Colon (tissue), 2 donors: ENCODE measurements at regions not wholly inside any gene's neighbourhood (a gene's known extent, or its start where the extent isn't known, plus 50 kb on each side); places are given as distances from the start of the nearest gene placed in this dataset.

Source experiments
- FAIRE-seq: peaks from 2 replicates; lab custom pipeline; 2012; peaks lifted over from hg19 to GRCh38; lab: Jason Lieb, UNC
- donor health status: control.
- donor health status: control.

DNA sequence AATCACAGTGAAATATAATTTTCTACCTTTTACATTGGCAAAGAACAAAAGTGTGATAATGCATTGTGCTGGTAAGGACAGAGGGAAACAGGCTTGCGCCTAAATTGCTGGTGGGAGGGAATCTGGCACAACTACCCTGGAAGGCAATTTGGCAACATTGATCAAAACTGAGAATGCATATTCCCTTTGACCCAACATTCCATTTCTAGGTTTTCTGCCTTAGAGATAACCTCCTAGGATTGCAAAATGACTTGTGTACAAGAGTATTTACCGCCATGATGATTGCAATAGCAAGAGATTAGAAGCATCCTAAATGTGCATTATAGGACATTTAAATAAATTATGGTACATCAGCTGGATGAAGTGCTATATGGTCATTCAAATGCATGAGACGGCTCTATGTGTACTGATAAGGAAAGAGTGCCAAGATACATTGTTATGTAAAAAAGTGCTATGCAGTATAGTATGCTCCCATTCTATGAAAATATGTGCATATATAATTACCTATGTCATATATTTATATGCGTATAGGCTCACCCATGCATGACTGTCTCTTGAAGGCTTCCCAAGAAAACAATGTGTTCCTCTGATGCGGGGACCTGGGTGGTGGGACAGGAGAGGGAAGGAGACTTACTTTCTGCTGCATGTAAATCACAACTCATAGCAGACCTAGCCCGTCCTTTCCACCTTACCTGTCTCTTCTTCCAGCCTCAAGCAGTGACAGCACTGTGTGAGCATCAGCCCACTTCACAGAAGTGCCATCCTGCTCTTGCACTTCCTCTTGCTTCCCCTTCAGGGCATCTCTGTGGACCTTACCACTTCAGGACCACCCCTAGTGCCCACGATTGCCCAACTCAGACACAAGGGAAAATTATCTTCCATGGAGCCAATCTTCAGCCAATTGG, 249.9 kb upstream of the TLE3 start:
- no peak for FAIRE-seq

DNA sequence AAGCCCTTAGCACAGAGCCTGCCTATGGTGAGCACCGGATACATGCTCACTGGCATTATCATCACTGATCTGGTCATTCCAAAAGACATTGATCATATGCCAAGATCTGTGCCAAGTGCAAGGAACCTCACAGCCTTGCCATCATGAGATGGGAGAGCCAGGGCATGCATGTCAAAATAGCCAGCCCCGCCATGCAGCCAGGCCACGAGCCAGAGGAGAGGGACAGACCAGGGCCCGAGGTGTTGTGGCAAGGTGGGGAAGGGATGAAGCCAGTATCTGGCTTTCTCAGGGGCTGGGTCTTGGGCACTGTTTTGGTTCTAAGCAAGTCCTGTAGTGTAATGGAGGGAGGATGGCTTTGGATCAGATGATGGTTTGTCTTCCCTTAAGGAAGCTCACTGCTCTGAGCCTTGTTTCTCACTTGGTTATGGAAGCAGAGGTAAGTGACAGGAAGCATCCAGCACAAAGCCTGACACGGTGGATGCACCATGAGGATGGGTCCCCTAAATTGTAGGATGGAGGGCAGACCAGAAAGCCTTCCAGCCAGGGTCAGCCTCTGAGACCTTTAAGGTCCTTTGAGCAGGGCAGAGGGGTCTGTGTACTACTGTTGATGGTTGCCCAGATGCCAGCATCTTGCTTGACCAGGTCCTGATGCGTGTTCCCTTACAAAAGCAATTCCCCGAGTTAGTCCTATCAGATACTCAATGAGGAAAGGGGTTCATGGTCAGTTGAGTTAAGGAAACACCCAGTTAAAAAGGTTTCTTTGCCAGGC, 247.7 kb upstream of the TLE3 start:
- FAIRE-seq = no peak

DNA sequence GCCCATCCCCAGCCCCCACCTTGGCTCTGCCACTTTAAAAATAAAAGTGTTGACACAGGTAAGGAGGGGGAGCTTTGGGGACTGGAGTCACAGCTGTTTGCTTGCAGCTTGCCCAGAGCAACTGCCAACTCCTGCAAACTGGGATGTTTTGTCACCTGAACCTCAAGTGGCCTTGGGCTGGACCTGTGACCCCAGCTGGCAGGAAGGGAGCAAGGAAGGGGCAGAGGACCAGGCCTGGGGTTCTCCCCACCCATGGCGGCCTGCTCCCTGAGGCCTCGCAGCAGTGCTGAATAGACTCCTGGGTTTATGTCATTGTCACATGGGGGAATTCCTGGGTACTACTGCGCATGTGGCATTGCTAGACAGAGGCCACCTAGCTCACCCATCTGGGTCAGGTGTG, 246.9 kb upstream of the TLE3 start:
- FAIRE-seq = no peak

DNA sequence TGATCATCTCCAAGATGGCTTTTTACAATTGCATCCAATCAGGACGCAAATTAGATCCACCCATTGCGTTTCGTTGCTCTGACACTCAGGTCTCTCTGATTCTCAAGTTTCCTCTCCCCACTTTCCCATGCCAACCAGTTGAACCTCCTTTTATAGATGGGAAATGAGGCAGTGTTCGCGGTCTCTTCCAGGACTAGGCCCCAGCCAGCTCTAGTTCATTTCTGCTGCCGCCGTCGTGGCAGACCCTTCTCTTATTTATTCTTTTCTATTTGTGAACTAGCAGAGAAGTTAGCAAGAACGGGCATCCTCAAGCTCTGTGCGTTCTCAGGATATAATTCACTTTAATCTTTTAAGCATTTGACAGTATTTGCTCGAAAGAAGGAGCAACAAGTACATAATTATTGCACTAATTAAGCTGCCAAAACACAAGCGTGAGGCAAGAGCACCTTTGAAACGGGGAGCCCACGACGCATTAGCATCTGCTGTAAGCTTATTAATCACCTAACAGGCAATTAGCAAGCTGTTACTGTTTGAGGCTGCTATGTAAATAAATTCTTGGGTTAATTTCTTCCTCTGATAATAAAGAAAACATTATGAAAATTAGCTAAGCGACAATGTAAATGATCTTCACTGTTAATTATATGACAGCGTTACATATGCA, 246.4 kb upstream of the TLE3 start:
- FAIRE-seq = no peak

DNA sequence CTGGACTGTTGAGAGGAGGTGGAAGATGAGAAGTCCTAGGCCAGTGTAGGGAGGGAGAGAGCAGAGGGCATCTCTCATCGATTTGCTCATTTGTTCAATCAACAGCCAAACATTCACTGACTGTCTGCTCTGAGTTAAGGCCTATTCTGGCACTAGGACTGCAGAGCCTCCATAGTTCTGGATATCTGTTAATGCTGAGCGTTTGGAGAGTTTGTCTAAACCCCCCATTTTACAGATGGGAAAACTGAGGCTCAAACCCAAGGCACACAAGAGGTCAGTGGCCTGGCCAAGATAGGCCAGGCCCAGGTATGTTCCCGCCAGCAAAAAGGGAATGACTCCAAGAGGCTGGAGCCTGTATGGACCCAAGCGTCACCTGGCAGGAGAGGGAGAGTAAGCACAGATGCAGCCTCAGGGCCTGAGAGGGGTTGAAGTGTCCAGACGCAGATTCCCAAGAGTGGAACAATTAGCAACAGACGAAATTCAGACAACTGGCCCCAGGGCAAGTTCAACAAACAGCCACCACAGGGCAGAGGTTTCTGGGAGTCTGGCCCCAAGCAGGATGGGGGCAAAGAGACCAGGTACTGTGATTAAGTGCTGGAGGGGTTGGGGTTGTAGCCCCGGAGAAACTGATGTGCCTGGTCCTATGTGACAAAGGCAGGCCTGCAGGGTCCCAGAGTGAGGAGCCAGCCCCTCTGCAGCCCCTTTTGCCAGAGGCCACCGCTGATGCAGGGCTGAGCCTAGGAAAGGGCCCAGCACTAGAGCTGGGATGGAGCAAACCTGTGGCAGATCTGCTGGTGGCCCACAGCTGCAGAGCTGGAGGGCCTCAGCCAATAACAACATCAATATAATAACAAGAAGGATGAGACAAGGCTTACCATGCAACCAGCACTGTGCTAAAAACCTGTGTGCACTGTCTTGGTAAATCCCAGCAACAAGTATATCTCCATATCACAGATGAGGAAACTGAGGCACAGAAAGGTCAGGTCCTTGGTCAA, 245.1 kb upstream of the TLE3 start:
- no peak for FAIRE-seq

DNA sequence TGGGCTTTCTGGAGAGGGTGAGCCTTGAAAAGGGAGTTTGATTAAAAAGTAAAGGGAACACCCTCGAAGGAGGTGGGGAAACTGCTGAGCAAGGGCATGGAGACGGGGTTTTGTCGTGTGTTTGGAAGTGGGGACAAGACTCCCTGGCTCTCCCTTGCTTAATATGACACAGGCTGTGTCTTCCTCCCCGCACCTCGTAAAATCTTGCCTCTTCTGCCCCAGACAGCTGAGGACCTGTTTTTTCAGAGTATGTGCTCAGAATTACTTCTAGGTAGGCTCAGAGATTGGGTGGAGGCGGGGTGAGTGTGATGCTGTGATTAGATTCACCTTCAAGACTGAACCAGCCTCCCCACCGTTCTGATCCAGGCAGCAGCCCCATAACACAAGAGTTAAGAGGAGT, 244.4 kb upstream of the TLE3 start:
- no peak for FAIRE-seq

DNA sequence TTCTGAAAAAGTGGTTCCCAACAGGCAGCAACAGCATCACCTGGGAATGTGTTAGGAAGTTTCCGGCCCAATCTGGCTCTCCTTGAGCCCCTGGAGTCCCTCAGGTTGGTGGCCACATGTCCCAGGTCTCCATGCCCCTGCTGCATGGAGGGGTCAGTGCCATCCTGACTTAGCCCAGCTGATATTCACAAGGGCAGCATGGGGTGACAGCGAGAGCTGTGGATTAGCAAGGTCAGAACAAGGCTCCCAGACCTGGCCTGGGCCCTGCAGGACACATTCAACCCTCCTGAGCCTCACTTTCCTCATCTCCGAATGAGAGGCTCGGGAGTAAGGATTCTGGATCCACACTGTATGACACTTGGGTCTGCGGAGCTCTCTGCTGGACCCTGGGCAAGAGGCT, 243.8 kb upstream of the TLE3 start:
- FAIRE-seq = no peak

DNA sequence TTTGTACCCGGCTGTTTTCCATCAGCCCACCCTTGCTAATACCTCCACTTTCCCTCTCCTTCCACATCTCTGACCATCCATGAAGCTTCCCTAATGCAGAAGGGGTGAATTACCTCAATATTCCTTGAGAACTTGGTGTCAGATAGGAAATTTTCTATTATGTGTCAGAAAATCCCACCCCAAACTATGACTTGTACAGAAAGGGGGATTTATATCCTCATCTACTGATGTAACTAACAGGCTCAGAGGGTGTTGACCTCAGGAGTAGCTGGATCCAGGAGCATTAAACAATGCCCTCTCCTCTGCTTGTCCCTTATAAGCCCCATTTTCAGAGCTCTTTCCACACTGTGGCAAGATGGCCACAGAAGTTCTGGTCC, 242.8 kb upstream of the TLE3 start:
- no peak for FAIRE-seq

DNA sequence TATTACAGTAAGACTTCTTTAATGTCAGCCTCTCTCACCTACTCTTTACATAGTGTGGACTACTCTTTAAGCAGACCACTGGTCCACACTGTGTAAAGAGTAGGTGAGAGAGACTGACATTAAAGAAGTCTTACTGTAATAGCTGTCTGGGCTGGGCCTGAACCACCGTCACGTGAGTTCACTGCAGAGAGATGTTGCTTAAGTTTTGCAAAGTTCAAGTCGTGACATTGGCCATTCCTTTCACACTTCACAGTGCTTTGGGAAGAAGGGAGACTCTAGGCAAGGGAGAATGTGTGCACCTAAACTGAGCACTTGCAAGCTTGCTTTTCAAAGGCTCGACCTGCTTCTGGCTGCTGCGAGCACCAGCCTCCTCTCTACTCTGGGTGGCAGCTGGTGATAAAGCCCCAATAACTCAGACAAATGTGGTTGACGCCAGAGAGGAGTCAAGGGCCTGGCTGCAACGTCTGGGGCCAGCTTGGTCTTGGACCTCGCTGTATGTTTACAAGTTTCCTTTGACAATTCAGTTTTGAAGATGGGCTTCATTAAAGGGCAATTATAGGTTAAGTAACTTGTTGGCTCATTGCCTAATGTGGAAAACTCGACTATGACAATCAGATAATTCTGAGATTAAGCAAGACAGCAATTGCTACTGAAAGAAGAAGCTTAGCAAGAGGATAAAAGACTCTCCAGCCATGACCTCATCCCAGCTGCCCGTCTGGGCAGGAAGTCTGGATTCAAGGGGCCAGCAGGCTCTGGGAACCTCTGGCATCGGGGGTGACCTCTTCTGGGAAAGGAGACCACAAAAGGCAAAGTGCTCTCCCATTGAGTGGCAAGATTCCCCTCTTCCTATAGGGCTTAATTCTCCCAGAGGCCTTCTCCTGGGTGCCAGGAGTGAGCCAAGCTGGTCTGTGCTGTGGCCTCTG, 242.1 kb upstream of the TLE3 start:
- FAIRE-seq = no peak

DNA sequence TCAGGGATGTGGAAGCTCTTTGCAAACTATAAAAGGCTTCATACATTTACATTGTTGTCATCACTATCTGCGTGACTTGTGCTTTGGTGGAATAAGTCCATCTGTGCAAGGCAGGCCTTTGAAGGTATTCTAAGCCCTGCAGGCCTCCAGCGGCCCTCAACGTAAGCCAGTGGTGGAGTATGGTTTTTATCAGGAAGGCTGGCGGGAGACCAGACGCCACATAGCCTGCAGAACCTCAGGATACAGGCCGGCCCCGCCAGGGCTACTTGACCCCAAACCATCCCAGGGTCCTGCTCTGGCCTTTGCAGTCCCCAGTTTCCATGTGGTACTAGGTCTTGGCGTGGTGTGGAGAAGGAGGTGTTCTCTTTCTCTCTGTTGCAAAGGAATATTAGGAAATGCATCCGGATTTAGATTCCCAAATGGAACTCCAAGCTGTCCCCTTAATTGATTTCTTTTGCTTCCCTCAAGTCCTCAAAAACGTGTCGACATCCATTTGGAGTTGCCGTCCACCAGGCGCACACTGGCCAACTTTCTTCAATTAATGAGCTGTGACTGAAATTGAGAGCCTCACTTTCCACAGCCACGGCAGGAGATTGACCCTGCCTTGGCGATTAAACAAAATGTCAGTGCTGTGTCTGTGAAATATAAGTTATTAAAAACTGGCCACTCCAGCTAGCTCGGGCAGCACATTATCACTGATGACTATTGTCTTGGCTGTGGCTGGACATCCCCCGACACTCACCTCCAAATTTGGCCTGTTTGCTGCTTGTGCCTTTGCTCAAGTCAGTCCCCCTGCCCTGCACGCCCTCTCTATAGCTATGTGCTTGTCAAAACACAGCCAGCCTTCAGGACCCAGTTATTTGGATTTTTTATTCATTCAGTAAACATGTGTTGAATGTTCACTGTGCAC, 239.8 kb upstream of the TLE3 start:
- no peak for FAIRE-seq

DNA sequence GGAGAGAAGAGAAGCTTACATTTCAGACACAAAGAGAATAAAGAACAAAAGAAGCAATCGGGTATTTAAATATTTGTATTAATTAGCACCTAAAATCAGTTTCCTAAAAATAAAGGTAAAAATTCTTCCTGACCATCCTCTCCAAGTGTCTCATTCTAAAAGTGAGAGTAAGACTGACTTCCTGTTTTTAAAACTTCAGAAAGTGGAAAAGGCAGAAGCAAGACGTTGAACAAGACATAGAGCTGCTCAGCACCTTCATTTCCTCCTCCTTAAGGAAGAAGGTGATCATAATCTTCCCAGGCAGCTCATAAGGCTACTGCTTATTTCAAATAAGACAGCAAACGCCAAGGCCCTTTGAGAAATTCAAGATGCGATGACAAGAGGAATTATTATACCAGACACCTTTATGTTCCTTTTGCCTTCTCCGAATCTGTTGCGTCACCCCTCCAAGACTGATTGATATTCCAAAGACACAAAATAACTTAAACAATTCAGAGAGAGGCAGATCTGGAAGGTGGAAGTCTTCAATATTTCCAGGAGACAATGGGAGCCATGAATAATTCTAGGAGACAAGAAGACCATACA, 238.8 kb upstream of the TLE3 start:
- FAIRE-seq = no peak

DNA sequence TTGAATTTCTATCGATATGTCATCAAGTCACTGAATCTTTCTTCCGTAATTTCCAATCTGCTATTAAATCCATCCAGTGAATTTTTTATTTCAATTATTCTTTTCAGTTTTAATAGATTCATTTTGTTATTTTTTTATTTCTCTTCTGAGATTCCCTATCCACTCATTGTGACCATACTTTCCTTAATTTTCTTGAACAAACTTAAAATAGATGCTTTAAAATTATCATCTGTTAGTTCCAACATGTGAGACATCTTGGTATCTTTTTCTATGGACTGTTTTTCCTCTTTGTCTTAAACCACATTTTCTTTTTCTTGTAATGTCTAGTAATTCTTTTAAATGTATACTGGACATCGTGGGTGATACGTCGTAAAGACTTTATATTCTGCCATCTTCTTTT, 236.6 kb upstream of the TLE3 start:
- FAIRE-seq = no peak

DNA sequence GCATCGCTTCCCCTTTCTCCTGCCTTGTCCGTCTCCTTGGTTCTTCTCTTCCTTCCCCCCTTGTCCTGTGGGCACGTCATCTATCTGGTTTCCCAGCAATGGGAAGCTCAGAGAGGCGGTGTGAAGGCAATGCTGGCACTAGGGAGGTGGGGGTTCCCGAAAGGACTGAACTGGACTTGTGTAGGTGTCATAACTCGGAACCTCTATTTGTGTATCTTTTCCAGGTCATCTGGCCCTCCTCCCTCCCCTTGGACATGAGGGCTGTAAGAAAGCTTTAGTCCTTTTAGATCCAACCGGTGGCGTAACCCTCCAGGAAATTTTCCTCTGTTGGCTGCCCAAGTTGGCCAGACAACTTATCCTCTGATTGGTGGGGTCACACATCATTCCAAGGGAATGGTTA, 231.5 kb upstream of the TLE3 start:
- no peak for FAIRE-seq

DNA sequence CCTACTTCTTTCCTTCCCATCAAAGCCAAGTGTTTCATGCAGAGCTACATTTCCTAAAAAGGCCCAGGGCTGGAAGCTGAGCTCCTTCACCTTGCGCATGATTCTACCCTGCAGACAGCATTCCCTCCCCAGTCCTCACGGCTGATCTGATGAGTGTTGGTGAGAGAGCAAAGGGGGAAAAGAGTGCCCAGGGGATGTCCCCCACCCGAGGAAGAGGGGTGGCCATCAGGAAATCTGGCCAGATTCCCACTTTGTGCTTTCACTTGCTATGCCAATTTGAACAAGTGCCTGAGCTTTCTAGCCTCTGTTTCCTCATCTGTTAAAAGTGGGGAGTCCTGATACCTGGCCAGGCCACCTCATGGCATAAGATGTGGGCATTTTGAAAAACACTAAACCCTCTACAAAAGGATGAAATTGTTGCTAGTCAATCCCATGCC, 231.0 kb upstream of the TLE3 start:
- no peak for FAIRE-seq

DNA sequence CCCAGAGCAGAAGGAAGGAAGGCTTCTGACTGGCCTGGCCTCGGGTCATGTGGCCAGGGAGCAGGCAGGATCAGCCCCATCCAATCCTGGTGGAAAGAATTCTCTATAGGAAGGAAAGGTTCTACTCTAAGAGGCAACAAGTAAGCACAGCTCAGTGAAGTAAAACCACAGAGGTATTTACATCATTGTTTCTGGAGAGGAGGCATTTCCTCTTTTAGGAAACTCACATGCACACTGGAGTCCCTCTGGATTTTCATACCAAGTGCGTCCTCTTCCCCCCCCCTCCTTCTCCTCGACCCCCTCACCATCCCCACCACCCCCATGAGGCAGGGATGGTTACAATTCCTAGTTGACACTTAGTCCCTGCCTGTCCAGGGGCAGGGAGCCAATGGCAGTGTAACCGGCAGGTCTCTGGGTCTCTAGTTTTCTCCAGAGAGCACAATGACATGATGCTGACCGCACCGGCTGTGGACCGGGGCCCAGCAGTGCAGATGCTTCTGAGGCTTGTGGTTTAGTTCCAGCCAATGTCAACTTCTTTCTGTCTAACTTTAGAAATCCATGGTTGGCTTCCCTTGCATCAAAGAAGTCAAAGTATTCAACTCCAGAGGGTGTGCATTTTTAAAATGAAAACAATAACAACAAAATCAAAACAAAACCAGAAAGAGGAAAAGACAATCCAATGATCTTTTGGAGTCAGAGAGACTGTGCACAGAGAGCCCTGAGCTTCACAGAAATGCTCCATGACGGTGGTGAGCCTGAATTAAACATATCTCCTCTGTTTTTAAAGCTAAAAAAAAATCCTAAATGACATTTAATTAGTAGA, 230.3 kb upstream of the TLE3 start:
- FAIRE-seq = no peak

DNA sequence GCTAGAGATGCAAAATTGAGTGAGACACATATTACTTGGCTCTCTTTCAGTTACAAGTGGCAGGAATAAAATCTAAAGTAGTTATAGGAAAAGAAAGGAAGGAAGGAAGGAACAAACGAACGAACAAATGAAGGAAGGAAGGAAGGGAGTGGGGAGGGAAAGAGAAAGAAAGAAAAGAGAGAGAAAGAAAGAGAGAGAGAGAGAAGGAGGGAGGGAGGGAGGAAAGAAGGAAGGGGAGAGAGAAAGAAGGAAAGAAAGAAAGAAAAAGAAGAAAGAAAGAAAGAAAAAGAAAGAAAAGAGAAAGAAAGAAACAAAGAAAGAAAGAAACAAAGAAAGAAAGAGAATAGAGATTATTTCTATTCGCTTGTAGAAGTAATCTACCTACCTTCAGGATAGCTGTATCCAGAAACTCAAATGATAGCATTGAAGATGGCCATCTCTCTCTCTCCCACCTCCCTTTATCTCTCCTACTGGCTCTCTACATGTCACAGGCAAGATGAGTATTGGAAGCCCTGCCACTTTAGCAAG, 229.7 kb upstream of the TLE3 start:
- FAIRE-seq = no peak

DNA sequence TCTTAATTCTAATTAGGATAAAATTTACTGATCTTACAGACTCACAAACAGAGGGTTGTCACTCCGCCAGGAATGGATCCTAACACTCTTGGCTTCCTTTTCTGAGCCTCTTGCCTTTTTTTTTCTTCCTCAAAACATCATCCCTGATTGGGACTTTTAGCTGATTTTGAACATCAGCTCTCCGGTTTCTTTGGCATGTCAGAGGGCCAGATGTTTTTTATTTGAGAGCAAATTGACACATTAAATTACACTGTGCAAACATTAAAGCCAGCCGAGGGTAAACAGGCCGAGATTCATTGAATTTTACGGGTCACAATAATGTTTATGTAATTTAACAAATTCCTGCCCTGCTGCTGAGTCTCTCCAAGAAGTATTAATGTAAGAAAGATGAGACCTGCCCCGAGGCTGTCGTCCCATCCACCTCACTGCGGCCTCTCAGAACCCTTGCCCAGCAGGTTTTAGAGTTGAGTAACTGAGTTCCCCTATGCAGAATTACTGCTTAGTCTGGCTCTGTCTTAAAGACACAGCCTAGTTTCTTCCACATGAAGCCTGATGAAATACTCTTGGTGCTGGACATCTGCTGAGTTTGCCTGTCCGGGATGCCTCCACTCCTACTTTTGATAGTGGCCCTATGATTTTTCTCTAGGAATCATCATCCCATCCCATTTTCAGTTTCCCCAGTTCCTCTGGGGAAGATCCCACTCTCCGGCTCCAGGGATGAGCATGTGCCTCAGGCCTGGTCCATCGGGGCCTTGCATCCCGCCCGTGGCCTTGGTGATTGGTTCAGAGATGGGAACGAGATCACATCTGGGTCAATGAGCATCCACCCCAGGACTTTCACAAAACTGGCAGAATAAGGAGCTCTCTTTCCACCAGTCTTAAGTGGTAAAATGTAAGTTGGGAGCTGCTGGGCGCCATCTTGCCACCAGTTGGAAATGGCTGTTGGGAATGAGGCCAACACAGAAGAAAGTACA, 226.6 kb upstream of the TLE3 start:
- FAIRE-seq = no peak
